Mesenchymal stem cell (in vitro differentiated cells and primary cell): ENCODE measurements at regions not wholly inside any gene's neighbourhood (a gene's known extent, or its start where the extent isn't known, plus 50 kb on each side); places are given as distances from the start of the nearest gene placed in this dataset.

Source experiments
- DNase-seq: peaks from one replicate; pipeline ENCODE4 v3.0.0-alpha.2; 2013
- H2AFZ ChIP-seq: one replicate; pipeline ENCODE4 v1.6.1; 2013; ENCODE audit warnings: low read depth, mild to moderate bottlenecking, control low read depth, inconsistent platforms, low read length, moderate library complexity
- H2AK5ac ChIP-seq: 2 replicates; pipeline ENCODE4 v1.6.1; 2013; ENCODE audit warnings: low read length, moderate library complexity, mild to moderate bottlenecking, inconsistent platforms; ENCODE audit not compliant: severe bottlenecking
- H2BK120ac ChIP-seq: one replicate; pipeline ENCODE4 v1.6.1; 2013; ENCODE audit warnings: low read depth, mild to moderate bottlenecking, inconsistent platforms, low read length, moderate library complexity
- H2BK12ac ChIP-seq, 2 experiments: one replicate each; pipeline ENCODE4 v1.6.1; 2013; ENCODE audit warnings: inconsistent platforms in 2 of 2, low read length in 2 of 2, mild to moderate bottlenecking in 2 of 2, moderate library complexity in 2 of 2, control low read depth in 1 of 2
- H2BK15ac ChIP-seq: one replicate; pipeline ENCODE4 v1.6.1; 2013; ENCODE audit warnings: mild to moderate bottlenecking, low read depth, inconsistent platforms; ENCODE audit not compliant: poor library complexity, severe bottlenecking
- H2BK5ac ChIP-seq: 2 replicates; pipeline ENCODE4 v1.6.1; 2013; ENCODE audit warnings: low read depth, mild to moderate bottlenecking, low read length, control low read depth, inconsistent platforms; ENCODE audit not compliant: poor library complexity, severe bottlenecking
- H3K14ac ChIP-seq, 2 experiments: one replicate each; pipeline ENCODE4 v1.6.1; 2013; ENCODE audit warnings: inconsistent platforms in 2 of 2, low read length in 2 of 2, control low read depth in 1 of 2, mild to moderate bottlenecking in 1 of 2, moderate library complexity in 1 of 2
- H3K18ac ChIP-seq, 2 experiments: one replicate each; pipeline ENCODE4 v1.6.1; 2013; ENCODE audit warnings: inconsistent platforms in 2 of 2, low read length in 2 of 2, control low read depth in 1 of 2, low read depth in 1 of 2, mild to moderate bottlenecking in 1 of 2
- H3K23ac ChIP-seq, 2 experiments: one replicate each; pipeline ENCODE4 v1.6.1; 2013; ENCODE audit warnings: inconsistent platforms in 2 of 2, low read length in 2 of 2, mild to moderate bottlenecking in 2 of 2, moderate library complexity in 2 of 2, control low read depth in 1 of 2
- H3K27ac ChIP-seq: 2 replicates; pipeline ENCODE4 v1.5.1; 2013; ENCODE audit warnings: mild to moderate bottlenecking, moderate library complexity, low read length, control low read depth, inconsistent platforms; ENCODE audit not compliant: poor library complexity, severe bottlenecking
- H3K27me3 ChIP-seq, 2 experiments: 2 replicates each; pipeline versions ENCODE4 v1.6.1 to v1.7.0; 2013; ENCODE audit warnings: low read length in 2 of 2, mild to moderate bottlenecking in 2 of 2, moderate library complexity in 2 of 2, control low read depth in 1 of 2, inconsistent platforms in 1 of 2; ENCODE audit not compliant: control insufficient read depth in 1 of 2, insufficient read depth in 1 of 2
- H3K36me3 ChIP-seq, 2 experiments: 2 replicates each; pipeline versions ENCODE4 v1.6.1 to v1.7.0; 2013; ENCODE audit warnings: low read length in 2 of 2, control low read depth in 1 of 2, inconsistent platforms in 1 of 2, low read depth in 1 of 2, mild to moderate bottlenecking in 1 of 2; ENCODE audit not compliant: insufficient read depth in 2 of 2, control insufficient read depth in 1 of 2
- H3K4ac ChIP-seq, 2 experiments: one replicate each; pipeline ENCODE4 v1.6.1; 2013; ENCODE audit warnings: inconsistent platforms in 2 of 2, low read length in 2 of 2, mild to moderate bottlenecking in 2 of 2, moderate library complexity in 2 of 2, control low read depth in 1 of 2, low read depth in 1 of 2
- H3K4me1 ChIP-seq: 2 replicates; pipeline ENCODE4 v1.6.1; 2013; ENCODE audit warnings: low read depth, low read length, control low read depth; ENCODE audit not compliant: control insufficient read depth, insufficient read depth
- H3K4me2 ChIP-seq: 2 replicates; pipeline ENCODE4 v1.6.1; 2013; ENCODE audit warnings: low read length, mild to moderate bottlenecking, inconsistent platforms; ENCODE audit not compliant: poor library complexity, severe bottlenecking
- H3K4me3 ChIP-seq, 2 experiments: 2 replicates each; pipeline versions ENCODE4 v1.5.1 to v1.7.0; 2013; ENCODE audit warnings: low read length in 2 of 2, mild to moderate bottlenecking in 2 of 2, control low read depth in 1 of 2, low read depth in 1 of 2; ENCODE audit not compliant: insufficient read depth in 1 of 2
- H3K79me1 ChIP-seq: replicated peaks from 2 replicates; pipeline ENCODE4 v1.6.1; 2013; ENCODE audit warnings: mild to moderate bottlenecking, control low read depth, low read length, inconsistent platforms; ENCODE audit not compliant: poor library complexity, severe bottlenecking
- H3K9ac ChIP-seq: 2 replicates; pipeline ENCODE4 v1.7.0; 2013; ENCODE audit warnings: mild to moderate bottlenecking, low read length, moderate library complexity
- H3K9me3 ChIP-seq: 2 replicates; pipeline ENCODE4 v1.7.0; 2013; ENCODE audit warnings: mild to moderate bottlenecking, low read length; ENCODE audit not compliant: control insufficient read depth
- H4K8ac ChIP-seq: one replicate; pipeline ENCODE4 v1.6.1; 2013; ENCODE audit warnings: inconsistent platforms, mild to moderate bottlenecking, low read length, moderate library complexity
- H4K91ac ChIP-seq: one replicate; pipeline ENCODE4 v1.6.1; 2013; ENCODE audit warnings: mild to moderate bottlenecking, low read length, inconsistent platforms
- WGBS: methylation state at CpG from one replicate; pipeline ENCODE4 v1.1.7; 2013; ENCODE audit warnings: mixed read lengths; 5-methylcytosine and 5-hydroxymethylcytosine counted together

DNA sequence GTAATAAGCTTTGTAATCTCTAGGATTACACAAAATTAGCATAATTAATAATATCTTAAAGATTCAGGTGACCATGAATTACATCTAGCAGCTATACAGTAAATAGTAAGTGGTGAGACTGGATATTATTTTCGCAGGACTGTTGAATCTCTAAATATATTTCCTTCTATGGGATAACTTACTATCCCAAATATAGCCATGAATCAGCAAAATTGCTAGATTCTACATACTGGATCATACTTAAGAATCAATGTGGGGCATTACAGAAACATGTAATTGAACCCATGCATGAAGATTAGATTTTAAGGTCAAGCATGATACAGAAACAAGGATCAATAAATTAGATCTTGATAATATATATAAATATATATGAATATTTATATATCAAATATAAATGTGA, 1203.4 kb downstream of the BRINP3 start:
- Histone ChIP-seq H2AFZ (no peak overlapping the region), H3K36me3 (no peaks in the 10 kb centered on the region), H3K79me1 (no peaks in the 10 kb centered on the region), H3K4me2 (no peak overlapping the region), H4K91ac (no peak overlapping the region), H2BK12ac (no peak overlapping the region), H2BK5ac (no peak overlapping the region), H3K4me3 (no peak overlapping the region), H2AK5ac (no peak overlapping the region), H3K14ac (no peak overlapping the region), H3K18ac (no peak overlapping the region), H3K9me3 (peaks cover 22% of the 10 kb centered on the region), H3K4me1 (no peaks in the 10 kb centered on the region), H3K9ac (no peak overlapping the region), H3K4ac (no peak overlapping the region), H3K23ac (no peak overlapping the region), H3K27ac (no peak overlapping the region), H3K27me3 (no peaks in the 10 kb centered on the region), H2BK15ac (no peak overlapping the region), H4K8ac (no peak overlapping the region), H2BK120ac (no peak overlapping the region)
- WGBS = no CpG with 5 or more reads among the region's 1 CpG
- no peak for DNase-seq

DNA sequence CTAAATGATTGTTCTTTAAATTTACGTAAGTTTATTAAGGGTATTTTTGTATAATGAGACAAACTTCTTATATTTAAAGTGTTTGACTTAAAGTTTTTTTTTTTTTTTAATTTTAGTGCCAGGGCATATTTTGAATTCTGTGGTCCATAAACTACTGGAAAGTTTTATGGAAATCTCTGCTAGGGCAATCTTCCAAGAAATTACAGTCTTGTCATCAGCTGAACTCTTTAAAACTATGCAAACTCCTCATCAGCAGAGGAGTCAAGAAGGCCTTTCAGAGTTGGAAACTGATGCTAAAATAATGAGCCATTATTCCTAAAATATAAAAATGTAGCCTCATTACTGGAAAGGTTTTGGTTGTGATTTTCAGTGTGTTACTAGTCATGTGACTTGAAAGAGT, 1201.9 kb downstream of the BRINP3 start:
- WGBS = no CpG with 5 or more reads among the region's 1 CpG
- no peak for DNase-seq
- Histone ChIP-seq H3K27ac (no peak overlapping the region), H2BK15ac (no peak overlapping the region), H3K9me3 (peaks cover 12% of the 10 kb centered on the region), H3K4me1 (no peaks in the 10 kb centered on the region), H4K91ac (no peak overlapping the region), H3K79me1 (no peaks in the 10 kb centered on the region), H2AFZ (no peak overlapping the region), H2BK12ac (no peak overlapping the region), H3K18ac (no peak overlapping the region), H3K4ac (no peak overlapping the region), H3K23ac (no peak overlapping the region), H3K9ac (no peak overlapping the region), H2AK5ac (no peak overlapping the region), H3K36me3 (no peaks in the 10 kb centered on the region), H4K8ac (no peak overlapping the region), H2BK5ac (no peak overlapping the region), H3K27me3 (no peaks in the 10 kb centered on the region), H3K4me2 (no peak overlapping the region), H3K14ac (no peak overlapping the region), H3K4me3 (no peak overlapping the region), H2BK120ac (no peak overlapping the region)

- H2BK15ac ChIP-seq = no peak overlapping the region
- H2AK5ac ChIP-seq = no peak overlapping the region
- H3K23ac ChIP-seq = no peak overlapping the region
- no peak overlapping the region for H3K9ac ChIP-seq
- H3K14ac ChIP-seq = no peak overlapping the region
- no peaks in the 10 kb centered on the region for H3K4me1 ChIP-seq
- no peak overlapping the region for H2BK12ac ChIP-seq
- no peaks in the 10 kb centered on the region for H3K36me3 ChIP-seq
- H4K8ac ChIP-seq = no peak overlapping the region
- no peaks in the 10 kb centered on the region for H3K79me1 ChIP-seq
- no peak overlapping the region for H3K4me2 ChIP-seq
- H3K18ac ChIP-seq = no peak overlapping the region
- WGBS = 89% methylated on average over 2 of the region's 3 CpGs
- no peak overlapping the region for H2AFZ ChIP-seq
- H3K9me3 ChIP-seq = peaks cover 3% of the 10 kb centered on the region
- no peak overlapping the region for H3K4me3 ChIP-seq
- no peak overlapping the region for H3K4ac ChIP-seq
- no peaks in the 10 kb centered on the region for H3K27me3 ChIP-seq
- DNase-seq = no peak
- H3K27ac ChIP-seq = no peak overlapping the region
- no peak overlapping the region for H2BK120ac ChIP-seq
- H4K91ac ChIP-seq = no peak overlapping the region
- H2BK5ac ChIP-seq = no peak overlapping the region
Measured at GRCh38 chr1:189289346-189289745, 1188.3 kb downstream of the BRINP3 start.

DNA sequence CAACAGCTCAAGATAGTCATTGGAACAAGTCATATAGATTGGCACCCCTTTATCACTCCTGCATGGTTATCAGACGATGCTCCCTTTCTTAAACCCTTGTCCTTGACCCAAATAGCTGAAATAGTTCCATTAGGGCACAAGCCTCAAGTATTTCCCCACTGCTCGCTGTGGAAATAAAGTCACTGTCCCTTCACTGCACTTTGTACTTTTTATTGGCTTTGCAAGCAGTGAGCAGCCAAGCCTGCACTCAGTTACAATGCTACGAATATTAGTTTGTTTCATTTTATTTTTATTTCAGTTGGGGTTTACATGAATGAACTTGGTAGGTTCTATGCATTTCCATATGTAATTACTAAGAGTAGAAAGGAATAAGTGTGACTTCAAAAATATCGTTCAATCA, 1176.4 kb downstream of the BRINP3 start:
- no peak overlapping the region for H3K18ac ChIP-seq
- H3K9me3 ChIP-seq = no peaks in the 10 kb centered on the region
- no peaks in the 10 kb centered on the region for H3K4me1 ChIP-seq
- H3K14ac ChIP-seq = no peak overlapping the region
- H3K23ac ChIP-seq = no peak overlapping the region
- H3K4me3 ChIP-seq = no peak overlapping the region
- H4K8ac ChIP-seq = no peak overlapping the region
- no peak overlapping the region for H3K4ac ChIP-seq
- H3K9ac ChIP-seq = no peak overlapping the region
- H4K91ac ChIP-seq = no peak overlapping the region
- 57% methylated on average over 3 of the region's 4 CpGs for WGBS
- no peaks in the 10 kb centered on the region for H3K79me1 ChIP-seq
- no peak overlapping the region for H2AFZ ChIP-seq
- no peak overlapping the region for H2BK120ac ChIP-seq
- H2BK15ac ChIP-seq = no peak overlapping the region
- no peak overlapping the region for H2BK12ac ChIP-seq
- DNase-seq = no peak
- no peak overlapping the region for H2BK5ac ChIP-seq
- H3K27ac ChIP-seq = no peak overlapping the region
- no peaks in the 10 kb centered on the region for H3K36me3 ChIP-seq
- H2AK5ac ChIP-seq = no peak overlapping the region
- no peaks in the 10 kb centered on the region for H3K27me3 ChIP-seq
- no peak overlapping the region for H3K4me2 ChIP-seq
